Lower lobe of right lung (tissue), 2 donors: ENCODE measurements at regions not wholly inside any gene's neighbourhood (a gene's known extent, or its start where the extent isn't known, plus 50 kb on each side); places are given as distances from the start of the nearest gene placed in this dataset.
"Not testable (repeated sequence)": the region's sequence is repeated elsewhere in the genome, so short reads cannot be mapped to it uniquely, and the experiment has no call there.

Source experiments
- ATAC-seq, 2 donors: fragments of 200-7000 bp; cut with Tn5 transposase; one replicate each; pipeline ENCODE4 v1.9.1; 2020 to 2022; ENCODE audit warnings: mild to moderate bottlenecking in 2 of 2, moderate library complexity in 2 of 2
- DNase-seq: peaks from one replicate; pipeline ENCODE4 v3.0.0-alpha.2; 2020
- H3K27ac ChIP-seq: fragments of 200-600 bp; one replicate; pipeline ENCODE4 v1.8.0; 2022
- H3K27me3 ChIP-seq: fragments of 200-600 bp; one replicate; pipeline ENCODE4 v1.8.0; 2022; ENCODE audit warnings: low read depth
- H3K36me3 ChIP-seq: fragments of 200-600 bp; one replicate; pipeline ENCODE4 v1.8.0; 2022; ENCODE audit warnings: mild to moderate bottlenecking
- H3K4me1 ChIP-seq: fragments of 200-600 bp; one replicate; pipeline ENCODE4 v1.8.0; 2022
- H3K4me3 ChIP-seq: fragments of 200-600 bp; one replicate; pipeline ENCODE4 v1.8.0; 2022; ENCODE audit warnings: mild to moderate bottlenecking
- H3K9me3 ChIP-seq: fragments of 200-600 bp; one replicate; pipeline ENCODE4 v1.8.0; 2022
- intact Hi-C: fragments of 100-400 bp; cut with DNase I; formaldehyde crosslinking; loops from one replicate; pipeline ENCODE4 v1.11.0; 2022
- TF ChIP-seq, protein P1 (sequence below): fragments of 200-600 bp; IDR thresholded peaks from one replicate; pipeline ENCODE4 v1.8.0; 2022; ENCODE audit warnings: antibody characterized with exemption, mild to moderate bottlenecking
- donor health status: DM: no; HTN: yes; CAD: no; lungs with severe emphysema.

DNA sequence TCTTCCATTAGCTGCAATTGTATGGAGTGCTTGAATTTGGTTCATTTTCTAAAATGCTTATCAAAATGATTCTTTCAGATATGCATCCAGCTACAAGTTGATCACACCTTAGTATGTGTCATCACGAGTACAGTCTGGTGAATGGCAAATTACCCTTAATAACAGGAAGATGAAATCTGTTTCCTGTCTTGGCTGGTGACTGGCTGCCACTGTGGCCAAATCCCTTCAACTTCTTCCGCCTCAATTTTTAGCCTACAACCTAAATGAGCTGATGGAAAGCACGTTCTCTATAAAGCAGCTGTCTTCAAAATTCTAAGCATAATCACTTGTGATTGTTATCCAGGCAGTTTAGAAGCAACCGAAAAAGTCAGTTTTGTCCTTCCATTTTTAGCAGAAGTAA is 387.1 kb upstream of the NECTIN3 start:
- H3K36me3 ChIP-seq = no peaks in the 10 kb centered on the region
- no peaks in the 10 kb centered on the region for H3K27me3 ChIP-seq
- no peak overlapping the region for H3K4me3 ChIP-seq
- no peak for ATAC-seq
- DNase-seq = no peak
- TF ChIP-seq, protein P1, sequence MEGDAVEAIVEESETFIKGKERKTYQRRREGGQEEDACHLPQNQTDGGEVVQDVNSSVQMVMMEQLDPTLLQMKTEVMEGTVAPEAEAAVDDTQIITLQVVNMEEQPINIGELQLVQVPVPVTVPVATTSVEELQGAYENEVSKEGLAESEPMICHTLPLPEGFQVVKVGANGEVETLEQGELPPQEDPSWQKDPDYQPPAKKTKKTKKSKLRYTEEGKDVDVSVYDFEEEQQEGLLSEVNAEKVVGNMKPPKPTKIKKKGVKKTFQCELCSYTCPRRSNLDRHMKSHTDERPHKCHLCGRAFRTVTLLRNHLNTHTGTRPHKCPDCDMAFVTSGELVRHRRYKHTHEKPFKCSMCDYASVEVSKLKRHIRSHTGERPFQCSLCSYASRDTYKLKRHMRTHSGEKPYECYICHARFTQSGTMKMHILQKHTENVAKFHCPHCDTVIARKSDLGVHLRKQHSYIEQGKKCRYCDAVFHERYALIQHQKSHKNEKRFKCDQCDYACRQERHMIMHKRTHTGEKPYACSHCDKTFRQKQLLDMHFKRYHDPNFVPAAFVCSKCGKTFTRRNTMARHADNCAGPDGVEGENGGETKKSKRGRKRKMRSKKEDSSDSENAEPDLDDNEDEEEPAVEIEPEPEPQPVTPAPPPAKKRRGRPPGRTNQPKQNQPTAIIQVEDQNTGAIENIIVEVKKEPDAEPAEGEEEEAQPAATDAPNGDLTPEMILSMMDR = no peak
- no peaks in the 10 kb centered on the region for H3K4me1 ChIP-seq
- no peaks in the 10 kb centered on the region for H3K9me3 ChIP-seq
- intact Hi-C loops = no loop called here
- no peak overlapping the region for H3K27ac ChIP-seq

DNA sequence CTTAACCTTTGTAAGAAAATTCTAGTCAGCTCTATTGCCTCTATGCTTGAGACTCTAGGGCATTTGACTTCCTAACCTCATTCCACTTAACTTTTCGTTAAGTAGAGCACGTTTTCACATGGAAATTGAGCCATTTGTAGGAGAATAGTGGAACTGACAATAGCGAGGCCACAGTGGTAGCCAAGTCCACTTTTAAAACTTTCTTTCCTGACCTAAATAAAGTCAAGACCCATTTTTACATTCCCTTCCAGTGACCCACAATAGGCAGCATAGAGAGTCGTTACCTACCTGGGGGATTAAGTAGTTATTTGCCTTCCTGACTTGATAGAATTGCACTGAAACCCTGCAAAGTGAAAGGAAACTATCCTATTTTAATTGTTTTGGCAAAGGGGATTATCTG is 386.0 kb upstream of the NECTIN3 start:
- TF ChIP-seq, protein P1 = no peak
- H3K9me3 ChIP-seq = no peaks in the 10 kb centered on the region

DNA sequence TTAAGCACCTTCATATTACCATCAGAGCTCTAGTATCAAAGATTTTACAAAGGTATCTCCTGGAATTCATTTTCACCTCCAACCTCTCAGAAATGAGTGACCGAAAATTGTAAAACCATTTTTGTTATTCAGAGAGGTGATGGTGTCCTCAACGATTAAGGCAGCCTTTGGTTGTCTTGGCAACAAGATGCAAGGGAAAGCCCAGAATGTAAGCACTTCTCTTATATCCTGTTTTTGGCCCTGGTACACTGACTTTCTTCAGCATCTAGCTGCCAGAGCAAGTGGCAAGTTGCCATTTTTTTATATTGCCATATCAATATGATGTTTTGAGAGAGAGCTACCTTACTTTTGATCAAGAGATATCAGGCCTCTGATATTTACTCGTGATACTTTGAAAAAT is 384.9 kb upstream of the NECTIN3 start:
- H3K9me3 ChIP-seq = no peaks in the 10 kb centered on the region
- TF ChIP-seq, protein P1 = no peak
- no peaks in the 10 kb centered on the region for H3K4me1 ChIP-seq
- H3K27ac ChIP-seq = no peak overlapping the region
- no peak for ATAC-seq
- H3K4me3 ChIP-seq = no peak overlapping the region
- intact Hi-C loops = no loop called here
- no peaks in the 10 kb centered on the region for H3K36me3 ChIP-seq
- no peaks in the 10 kb centered on the region for H3K27me3 ChIP-seq
- no peak for DNase-seq

More for the DNA sequence above, 386.0 kb upstream of the NECTIN3 start:
- intact Hi-C loops = no loop called here
- Histone ChIP-seq H3K27me3 (no peaks in the 10 kb centered on the region), H3K27ac (no peak overlapping the region), H3K4me1 (no peaks in the 10 kb centered on the region), H3K4me3 (no peak overlapping the region), H3K36me3 (no peaks in the 10 kb centered on the region)
- DNase-seq = no peak
- no peak for ATAC-seq

DNA sequence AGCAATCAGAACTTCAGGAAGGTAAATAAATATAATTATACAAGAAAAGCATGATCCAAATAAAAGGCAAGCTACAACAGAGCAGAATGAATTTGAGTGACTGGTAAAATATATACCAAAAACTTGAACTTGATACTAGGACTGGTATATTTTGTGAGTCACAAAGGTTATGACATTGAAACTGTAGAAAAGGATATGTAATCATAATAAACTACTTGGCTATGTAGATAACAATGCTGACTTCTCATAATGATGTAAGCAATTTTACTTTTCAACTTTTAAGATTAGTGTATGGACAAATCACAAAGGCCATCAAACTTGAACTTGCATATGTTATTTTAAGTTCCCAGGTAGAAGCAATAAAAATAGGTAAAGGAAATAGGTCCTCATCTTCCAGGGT is 384.5 kb upstream of the NECTIN3 start:
- Histone ChIP-seq H3K9me3 (no peaks in the 10 kb centered on the region), H3K4me1 (no peaks in the 10 kb centered on the region), H3K4me3 (no peak overlapping the region), H3K27me3 (no peaks in the 10 kb centered on the region), H3K36me3 (no peaks in the 10 kb centered on the region), H3K27ac (no peak overlapping the region)
- DNase-seq (no peak), ATAC-seq (no peak)
- intact Hi-C loops = no loop called here
- TF ChIP-seq, protein P1 = no peak

DNA sequence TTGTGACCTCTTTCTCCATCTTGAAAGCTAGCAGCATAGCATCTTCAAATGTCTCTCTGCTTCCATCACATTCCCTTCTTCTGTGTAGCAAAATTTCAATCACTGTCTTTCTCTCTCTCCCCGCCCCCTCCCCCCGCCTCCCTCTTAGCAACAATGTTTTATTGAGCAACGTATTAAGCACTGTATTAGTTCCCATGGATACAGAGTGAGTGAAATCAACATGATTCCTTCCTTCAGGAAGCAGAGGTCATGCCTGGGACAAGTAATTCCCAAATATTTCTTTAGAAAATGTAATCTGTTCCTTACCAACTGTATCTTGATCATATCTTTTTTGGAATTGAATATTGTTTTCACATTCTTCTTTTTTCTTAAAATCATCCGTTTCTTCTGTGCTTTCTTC is 373.7 kb upstream of the NECTIN3 start:
- Histone ChIP-seq H3K4me3 (no peak overlapping the region), H3K4me1 (no peaks in the 10 kb centered on the region), H3K9me3 (no peaks in the 10 kb centered on the region), H3K36me3 (no peaks in the 10 kb centered on the region), H3K27me3 (no peaks in the 10 kb centered on the region), H3K27ac (no peak overlapping the region)
- TF ChIP-seq, protein P1 = no peak
- no peak for ATAC-seq
- DNase-seq = no peak
- intact Hi-C loops = no loop called here

DNA sequence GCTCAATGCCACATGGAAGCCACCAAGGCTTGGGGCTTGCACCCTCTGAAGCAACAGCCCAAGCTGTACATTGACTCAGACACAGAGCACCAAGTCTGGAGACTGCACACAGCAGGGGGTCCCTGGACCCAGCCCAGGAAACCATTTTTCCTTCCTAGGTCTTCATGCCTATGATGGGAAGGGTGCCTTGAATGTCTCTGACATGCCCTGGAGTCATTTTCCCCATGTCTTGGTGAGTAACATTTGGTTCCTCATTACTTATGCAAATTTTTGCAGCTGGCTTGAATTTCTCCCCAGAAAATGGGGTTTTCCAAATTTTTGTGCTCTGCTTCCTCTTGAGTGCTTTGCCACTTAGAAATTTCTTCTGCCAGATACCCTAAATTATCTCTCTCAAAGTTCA is 367.3 kb upstream of the NECTIN3 start:
- intact Hi-C loops, H3K4me1 ChIP-seq, H3K27me3 ChIP-seq, H3K4me3 ChIP-seq, ATAC-seq, H3K36me3 ChIP-seq, H3K27ac ChIP-seq, DNase-seq, H3K9me3 ChIP-seq: not testable (repeated sequence)
